ENCODE measurements at regions not wholly inside any gene's neighbourhood (a gene's known extent, or its start where the extent isn't known, plus 50 kb on each side); places are given as distances from the start of the nearest gene placed in this dataset.
"Not testable (repeated sequence)": the region's sequence is repeated elsewhere in the genome, so short reads cannot be mapped to it uniquely, and the experiment has no call there.

GRCh38 chr14:27881646-27882045, 884.9 kb upstream of the FOXG1 start:
- Histone ChIP-seq H3K27me3 (replicated peaks; ENCODE audit: insufficient read depth, low read depth, low read length, poor library complexity) (no peaks in the 10 kb centered on the region), H3K4me1 (ENCODE audit: insufficient read depth, low read length, poor library complexity, severe bottlenecking) (no peaks in the 10 kb centered on the region), H3K27ac (ENCODE audit: low read depth, low read length, poor library complexity, severe bottlenecking) (no peak overlapping the region), H3K36me3 (ENCODE audit: insufficient read depth, low read length, poor library complexity, severe bottlenecking) (no peaks in the 10 kb centered on the region), H3K9me3 (ENCODE audit: low read depth, low read length, poor library complexity, severe bottlenecking) (peaks cover 20% of the 10 kb centered on the region), H3K4me3 (ENCODE audit: low read depth, low read length, poor library complexity, severe bottlenecking) (no peak overlapping the region)
- no TSS peak for BruUV-seq (replicated peaks)
- CTCF ChIA-PET, result no interaction called here
- POLR2A ChIA-PET (ENCODE audit: low non-redundant PET), result no interaction called here
- no peak for DNase-seq (ENCODE audit: low spot score)
- intact Hi-C loops (cut with micrococcal nuclease; ENCODE audit: unreplicated experiment), result no loop called here
- TF ChIP-seq EZH2 (IDR thresholded peaks at IDR 0.05; ENCODE audit: borderline replicate concordance, low read depth, low read length, poor library complexity, severe bottlenecking), result no peak
- no peak for TF ChIP-seq CTCF (conservative IDR thresholded peaks at IDR 0.05; ENCODE audit: low read depth, low read length)

GRCh38 chr14:27886256-27886655, 880.3 kb upstream of the FOXG1 start:
- CTCF ChIA-PET, result no interaction called here
- Histone ChIP-seq H3K27me3 (replicated peaks; ENCODE audit: insufficient read depth, low read depth, low read length, poor library complexity) (no peaks in the 10 kb centered on the region), H3K27ac (ENCODE audit: low read depth, low read length, poor library complexity, severe bottlenecking) (no peak overlapping the region), H3K4me1 (ENCODE audit: insufficient read depth, low read length, poor library complexity, severe bottlenecking) (no peaks in the 10 kb centered on the region), H3K4me3 (ENCODE audit: low read depth, low read length, poor library complexity, severe bottlenecking) (no peak overlapping the region), H3K36me3 (ENCODE audit: insufficient read depth, low read length, poor library complexity, severe bottlenecking) (no peaks in the 10 kb centered on the region), H3K9me3 (ENCODE audit: low read depth, low read length, poor library complexity, severe bottlenecking) (peaks cover 12% of the 10 kb centered on the region)
- intact Hi-C loops (cut with micrococcal nuclease; ENCODE audit: unreplicated experiment), result no loop called here
- DNase-seq (ENCODE audit: low spot score), result no peak
- BruUV-seq (replicated peaks), result no TSS peak
- no peak for TF ChIP-seq EZH2 (IDR thresholded peaks at IDR 0.05; ENCODE audit: borderline replicate concordance, low read depth, low read length, poor library complexity, severe bottlenecking)
- no peak for TF ChIP-seq CTCF (conservative IDR thresholded peaks at IDR 0.05; ENCODE audit: low read depth, low read length)
- POLR2A ChIA-PET (ENCODE audit: low non-redundant PET), result no interaction called here

- H3K36me3 ChIP-seq (ENCODE audit: insufficient read depth, low read length, poor library complexity, severe bottlenecking), result no peaks in the 10 kb centered on the region
- H3K27me3 ChIP-seq (replicated peaks; ENCODE audit: insufficient read depth, low read depth, low read length, poor library complexity), result no peaks in the 10 kb centered on the region
- no peak overlapping the region for H3K4me3 ChIP-seq (ENCODE audit: low read depth, low read length, poor library complexity, severe bottlenecking)
- no peak for DNase-seq (ENCODE audit: low spot score)
- TF ChIP-seq CTCF (conservative IDR thresholded peaks at IDR 0.05; ENCODE audit: low read depth, low read length) (no peak), EZH2 (IDR thresholded peaks at IDR 0.05; ENCODE audit: borderline replicate concordance, low read depth, low read length, poor library complexity, severe bottlenecking) (no peak)
- peaks cover 9% of the 10 kb centered on the region for H3K9me3 ChIP-seq (ENCODE audit: low read depth, low read length, poor library complexity, severe bottlenecking)
- no peaks in the 10 kb centered on the region for H3K4me1 ChIP-seq (ENCODE audit: insufficient read depth, low read length, poor library complexity, severe bottlenecking)
- ChIA-PET POLR2A (ENCODE audit: low non-redundant PET) (no interaction called here), CTCF (no interaction called here)
- BruUV-seq (replicated peaks), result no TSS peak
- intact Hi-C loops (cut with micrococcal nuclease; ENCODE audit: unreplicated experiment), result no loop called here
- no peak overlapping the region for H3K27ac ChIP-seq (ENCODE audit: low read depth, low read length, poor library complexity, severe bottlenecking)
Measured at GRCh38 chr14:27890259-27890658, 876.3 kb upstream of the FOXG1 start.

GRCh38 chr14:27908484-27908883, 858.1 kb upstream of the FOXG1 start:
- H3K27me3 ChIP-seq (replicated peaks; ENCODE audit: insufficient read depth, low read depth, low read length, poor library complexity); DNase-seq (ENCODE audit: low spot score); CTCF ChIA-PET; POLR2A ChIA-PET (ENCODE audit: low non-redundant PET); H3K4me1 ChIP-seq (ENCODE audit: insufficient read depth, low read length, poor library complexity, severe bottlenecking); H3K9me3 ChIP-seq (ENCODE audit: low read depth, low read length, poor library complexity, severe bottlenecking); intact Hi-C loops (cut with micrococcal nuclease; ENCODE audit: unreplicated experiment); H3K4me3 ChIP-seq (ENCODE audit: low read depth, low read length, poor library complexity, severe bottlenecking); H3K27ac ChIP-seq (ENCODE audit: low read depth, low read length, poor library complexity, severe bottlenecking); BruUV-seq (replicated peaks); H3K36me3 ChIP-seq (ENCODE audit: insufficient read depth, low read length, poor library complexity, severe bottlenecking): not testable (repeated sequence)

All from A673 (cell line).